ENCODE measurements at regions not wholly inside any gene's neighbourhood (a gene's known extent, or its start where the extent isn't known, plus 50 kb on each side); places are given as distances from the start of the nearest gene placed in this dataset.

- H3K4me1 Mint-ChIP-seq (ENCODE audit: low read depth), result no peaks in the 10 kb centered on the region
- H3K9me3 Mint-ChIP-seq (ENCODE audit: insufficient read depth), result no peaks in the 10 kb centered on the region
- H3K36me3 Mint-ChIP-seq (ENCODE audit: low read depth), result no peaks in the 10 kb centered on the region
- DNase-seq (no peak), ATAC-seq (no peak)
- H3K4me3 Mint-ChIP-seq, result no peak overlapping the region
- no peak overlapping the region for H3K27ac Mint-ChIP-seq
- CTCF ChIA-PET, result no interaction called here
- H3K27me3 Mint-ChIP-seq (ENCODE audit: low read depth), result no peaks in the 10 kb centered on the region
- POLR2A ChIA-PET, result no interaction called here
Observed at GRCh38 chr12:40632933-40633332, 59.3 kb upstream of the CNTN1 start.

- Mint-ChIP-seq H3K9me3 (ENCODE audit: insufficient read depth) (no peaks in the 10 kb centered on the region), H3K4me1 (ENCODE audit: low read depth) (no peaks in the 10 kb centered on the region), H3K36me3 (ENCODE audit: low read depth) (no peaks in the 10 kb centered on the region), H3K27ac (no peak overlapping the region), H3K27me3 (ENCODE audit: low read depth) (no peaks in the 10 kb centered on the region), H3K4me3 (no peak overlapping the region)
- CTCF ChIA-PET, result no interaction called here
- POLR2A ChIA-PET, result no interaction called here
- DNase-seq (no peak), ATAC-seq (no peak)
Observed at GRCh38 chr12:40634517-40635131, 57.6 kb upstream of the CNTN1 start.

- Mint-ChIP-seq H3K36me3 (ENCODE audit: low read depth) (no peaks in the 10 kb centered on the region), H3K27ac (no peak overlapping the region), H3K9me3 (ENCODE audit: insufficient read depth) (no peaks in the 10 kb centered on the region), H3K4me3 (no peak overlapping the region), H3K4me1 (ENCODE audit: low read depth) (no peaks in the 10 kb centered on the region), H3K27me3 (ENCODE audit: low read depth) (no peaks in the 10 kb centered on the region)
- ChIA-PET CTCF (no interaction called here), POLR2A (no interaction called here)
- no peak for DNase-seq
- ATAC-seq, result no peak
Observed at GRCh38 chr12:40635141-40635731, 57.0 kb upstream of the CNTN1 start.

Data from activated CD8-positive, alpha-beta T cell treated with anti-CD3 and anti-CD28 coated beads, Interleukin-2, amount 10 ng/mL, durations not matched to agents 7 days and 5 days (primary cell).